ENCODE measurements at regions not wholly inside any gene's neighbourhood (a gene's known extent, or its start where the extent isn't known, plus 50 kb on each side); places are given as distances from the start of the nearest gene placed in this dataset.

GRCh38 chr11:122258446-122259194 lies 142.6 kb upstream of the BLID start:
- TF ChIP-seq MAX (IDR thresholded peaks at IDR 0.05) (no peak), EGR1 (IDR thresholded peaks at IDR 0.05) (no peak), TCF12 (IDR thresholded peaks at IDR 0.05; ENCODE audit: low read depth) (no peak)
